ENCODE measurements at regions not wholly inside any gene's neighbourhood (a gene's known extent, or its start where the extent isn't known, plus 50 kb on each side); places are given as distances from the start of the nearest gene placed in this dataset.
"Not testable (repeated sequence)": the region's sequence is repeated elsewhere in the genome, so short reads cannot be mapped to it uniquely, and the experiment has no call there.

DNA sequence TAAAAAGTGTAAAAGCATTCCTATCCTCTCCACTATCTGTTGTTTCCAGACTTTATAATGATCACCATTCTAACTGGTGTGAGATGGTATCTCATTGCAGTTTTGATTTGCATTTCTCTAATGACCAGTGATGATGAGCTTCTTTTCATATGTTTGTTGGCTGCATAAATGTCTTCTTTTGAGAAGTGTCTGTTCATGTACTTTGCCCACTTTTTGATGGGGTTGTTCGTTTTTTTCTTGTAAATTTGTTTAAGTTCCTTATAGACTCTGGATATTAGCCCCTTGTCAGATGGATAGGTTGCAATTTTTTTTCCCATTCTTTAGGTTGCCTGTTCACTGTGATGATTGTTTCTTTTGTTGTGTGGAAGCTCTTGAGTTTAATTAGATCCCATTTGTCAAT is 199.6 kb upstream of the ETV3 start:
- POLR2A ChIA-PET, CTCF ChIA-PET: not testable (repeated sequence)

DNA sequence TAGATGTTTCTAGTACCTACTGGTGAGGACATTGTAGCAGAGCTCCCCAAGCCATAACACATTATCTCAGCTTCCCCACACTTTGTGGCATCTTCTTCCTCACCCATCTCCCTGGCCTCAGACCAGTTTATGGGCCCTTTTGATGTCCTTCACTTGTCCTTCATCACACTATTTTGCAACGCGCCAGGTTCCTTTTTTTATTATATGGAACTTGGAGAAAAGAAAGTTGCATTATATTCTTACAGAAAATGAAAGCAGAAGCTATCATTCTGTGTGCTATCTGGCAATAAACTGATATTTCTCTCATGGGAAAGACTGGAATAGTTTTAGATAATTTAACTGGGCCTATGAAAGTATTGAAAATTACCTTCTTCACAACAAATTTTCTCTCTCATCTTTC is 196.9 kb upstream of the ETV3 start:
- ChIA-PET CTCF (no interaction called here), POLR2A (no interaction called here)

DNA sequence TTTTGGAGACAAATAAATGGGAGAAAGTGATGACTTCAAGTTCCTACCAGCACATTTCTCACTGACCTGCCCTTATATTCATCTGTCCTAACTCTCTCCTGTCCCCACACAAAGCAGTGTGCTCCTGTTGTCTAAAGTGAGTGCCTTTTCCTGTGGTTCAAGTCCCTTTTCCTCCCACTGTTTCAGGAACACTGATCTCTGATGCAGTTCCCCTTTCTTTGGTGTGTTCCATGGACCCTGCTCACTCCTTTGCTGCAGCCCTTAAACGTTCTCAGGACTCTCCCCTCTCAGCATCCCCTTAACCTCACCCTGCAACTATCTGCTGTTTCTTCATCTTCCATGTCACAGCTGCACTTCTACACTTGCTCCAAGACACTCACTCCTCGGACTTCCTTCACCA is 195.8 kb upstream of the ETV3 start:
- POLR2A ChIA-PET = no interaction called here
- CTCF ChIA-PET = no interaction called here

DNA sequence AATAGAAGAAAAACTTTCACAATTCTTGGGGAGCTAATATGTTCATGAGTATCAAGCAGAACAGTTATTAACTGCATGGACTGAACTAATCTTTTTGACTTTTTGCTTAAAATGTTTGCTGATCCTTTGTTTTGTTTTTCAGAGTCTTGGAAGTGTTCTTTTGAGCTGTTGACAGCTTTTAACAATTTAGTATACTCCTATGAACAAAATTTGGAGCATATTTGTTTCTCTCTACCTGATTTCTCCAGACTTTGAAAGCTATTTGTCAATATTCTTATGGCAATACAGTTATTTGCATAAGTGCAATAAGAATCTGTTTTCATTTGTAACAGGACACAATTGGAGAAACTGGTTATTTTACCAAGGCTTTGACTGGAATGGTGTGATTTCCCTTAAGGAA is 192.0 kb upstream of the ETV3 start:
- POLR2A ChIA-PET, CTCF ChIA-PET: not testable (repeated sequence)

DNA sequence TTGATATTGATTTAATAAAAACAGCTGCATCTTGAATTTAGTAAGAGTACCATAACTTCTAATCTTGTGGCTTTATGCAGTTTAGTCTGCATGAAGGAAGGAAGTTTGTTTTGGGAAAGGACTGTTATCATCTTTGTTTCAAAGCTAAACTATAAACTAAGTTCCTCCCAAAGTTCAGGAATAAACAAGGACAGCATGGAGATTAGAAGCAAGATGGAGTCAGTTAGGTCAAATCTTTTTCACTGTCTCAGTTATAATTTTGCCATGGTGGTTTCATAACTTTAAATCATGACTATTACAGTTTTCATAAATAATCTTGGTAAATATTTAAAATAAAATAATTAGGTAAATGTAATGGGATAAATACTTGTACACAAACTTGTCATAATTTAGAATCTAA is 189.9 kb upstream of the ETV3 start:
- POLR2A ChIA-PET, CTCF ChIA-PET: not testable (repeated sequence)

DNA sequence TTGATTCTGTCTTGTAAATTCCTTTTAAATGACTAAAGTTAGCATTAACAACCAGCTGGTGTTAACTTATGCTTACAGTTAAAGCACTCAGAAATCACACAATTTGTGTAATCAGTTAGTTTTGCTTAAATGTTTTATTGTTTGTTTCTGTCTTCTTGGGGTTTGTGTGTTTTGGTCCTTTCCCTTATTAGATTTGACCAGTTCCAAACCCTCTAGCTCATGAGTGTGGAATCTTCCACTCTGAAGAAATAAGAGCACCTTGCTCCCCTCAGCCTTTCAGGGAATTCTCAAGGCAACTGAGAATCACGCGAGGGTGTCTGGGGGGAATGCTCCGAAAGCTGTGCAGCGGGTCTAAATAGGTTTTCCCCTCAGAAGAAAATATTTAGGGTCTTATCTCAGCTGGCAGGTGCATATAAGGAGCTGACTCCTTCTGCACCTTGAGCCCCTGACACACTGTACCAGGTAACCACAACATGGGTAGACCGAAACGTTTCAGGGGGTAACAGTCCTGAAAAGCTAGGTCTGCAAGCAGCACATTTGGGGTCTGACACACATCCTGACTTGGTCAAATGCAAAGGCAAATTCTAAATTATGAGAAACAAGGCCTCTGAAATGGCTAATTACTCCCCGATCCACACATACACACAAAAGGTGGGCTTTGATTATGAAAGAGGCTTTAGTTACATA is 188.1 kb upstream of the ETV3 start:
- CTCF ChIA-PET = no interaction called here

DNA sequence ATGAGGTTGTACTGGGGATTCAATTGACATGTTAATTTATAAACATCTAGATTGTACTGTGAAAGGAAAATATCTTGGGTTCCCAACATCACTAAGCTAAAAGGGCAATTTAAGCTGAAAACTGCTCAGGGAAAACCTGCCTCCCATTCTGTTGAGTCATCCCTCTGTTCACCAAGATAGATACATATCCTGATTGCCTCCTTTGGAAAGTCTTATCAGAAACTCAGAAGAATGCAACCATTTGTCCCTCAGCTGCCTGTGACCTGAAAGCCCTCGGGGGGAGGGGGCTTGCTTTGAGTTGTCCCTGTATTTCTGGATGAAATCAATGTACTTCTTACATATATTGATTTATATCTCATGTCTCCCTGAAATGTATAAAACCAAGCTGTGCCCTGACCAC is 187.0 kb upstream of the ETV3 start:
- POLR2A ChIA-PET = no interaction called here
- CTCF ChIA-PET = no interaction called here

More for the DNA sequence above, 188.1 kb upstream of the ETV3 start:
- POLR2A ChIA-PET = no interaction called here

DNA sequence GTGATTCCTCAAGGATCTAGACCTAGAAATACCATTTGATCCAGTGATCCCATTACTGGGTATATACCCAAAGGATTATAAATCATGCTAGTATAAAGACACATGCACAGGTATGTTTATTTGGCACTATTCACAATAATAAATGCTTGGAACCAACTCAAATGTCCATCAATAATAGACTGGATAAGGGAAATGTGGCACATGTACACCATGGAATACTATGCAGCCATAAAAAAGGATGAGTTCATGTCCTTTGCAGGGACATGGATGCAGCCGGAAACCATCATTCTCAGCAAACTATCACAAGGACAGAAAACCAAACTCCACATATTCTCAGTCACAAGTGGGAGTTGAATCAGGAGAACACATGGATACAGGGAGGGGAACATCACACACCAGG is 183.8 kb upstream of the ETV3 start:
- CTCF ChIA-PET = not testable (repeated sequence)

DNA sequence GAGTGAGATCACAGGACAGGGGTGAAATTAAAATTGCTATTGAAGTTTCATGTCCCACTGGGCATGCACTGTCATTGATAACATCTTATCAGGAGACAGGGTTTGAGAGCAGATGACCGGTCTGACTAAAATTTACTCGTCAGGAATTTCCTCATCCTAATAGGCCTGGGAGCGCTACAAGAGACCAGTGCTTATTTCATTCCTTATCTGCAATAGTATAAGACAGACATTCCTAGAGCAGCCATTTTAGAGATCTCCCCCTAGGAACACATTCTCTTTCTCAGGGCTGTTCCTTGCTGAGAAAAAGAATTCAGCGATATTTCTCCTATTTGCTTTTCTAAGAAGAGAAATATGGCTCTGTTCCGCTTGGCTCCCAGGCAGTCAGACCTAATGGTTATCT is 181.4 kb upstream of the ETV3 start:
- POLR2A ChIA-PET = no interaction called here
- CTCF ChIA-PET = no interaction called here

More for the DNA sequence above, 183.8 kb upstream of the ETV3 start:
- POLR2A ChIA-PET = not testable (repeated sequence)

DNA sequence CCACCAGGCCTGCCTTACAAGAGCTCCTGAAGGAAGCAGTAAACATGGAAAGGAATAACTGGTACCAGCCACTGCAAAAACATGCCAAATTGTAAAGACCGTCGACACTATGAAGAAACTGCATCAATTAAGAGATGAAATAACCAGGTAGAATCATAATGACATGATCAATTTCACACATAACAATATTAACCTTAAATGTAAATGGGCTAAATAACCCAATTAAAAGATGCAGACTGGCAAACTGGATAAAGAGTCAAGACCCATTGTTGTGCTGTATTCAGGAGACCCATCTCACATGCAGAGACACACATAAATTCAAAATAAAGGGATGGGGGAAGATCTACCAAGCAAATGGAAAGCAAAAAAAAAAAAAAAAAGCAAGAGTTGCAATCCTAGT is 179.0 kb upstream of the ETV3 start:
- CTCF ChIA-PET, POLR2A ChIA-PET: not testable (repeated sequence)

DNA sequence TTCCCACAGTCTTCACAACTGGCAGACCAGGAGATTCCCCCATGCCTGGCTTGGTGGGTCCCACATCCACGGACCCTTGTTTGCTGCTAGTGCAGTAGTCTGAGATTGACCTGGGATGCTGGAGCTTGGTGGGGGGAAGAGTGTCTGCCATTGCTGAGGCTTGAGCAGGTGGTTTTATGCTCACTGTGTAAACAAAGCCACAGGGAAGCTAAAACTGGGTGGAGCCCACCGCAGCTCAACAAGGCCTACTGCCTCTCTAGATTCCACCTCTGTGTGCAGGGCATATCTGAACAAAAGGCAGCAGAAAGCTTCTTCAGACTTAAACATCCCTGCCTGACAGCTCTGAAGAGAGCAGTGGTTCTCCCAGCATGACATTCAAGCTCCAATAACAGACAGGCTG is 177.3 kb upstream of the ETV3 start:
- CTCF ChIA-PET = no interaction called here
- POLR2A ChIA-PET = no interaction called here

DNA sequence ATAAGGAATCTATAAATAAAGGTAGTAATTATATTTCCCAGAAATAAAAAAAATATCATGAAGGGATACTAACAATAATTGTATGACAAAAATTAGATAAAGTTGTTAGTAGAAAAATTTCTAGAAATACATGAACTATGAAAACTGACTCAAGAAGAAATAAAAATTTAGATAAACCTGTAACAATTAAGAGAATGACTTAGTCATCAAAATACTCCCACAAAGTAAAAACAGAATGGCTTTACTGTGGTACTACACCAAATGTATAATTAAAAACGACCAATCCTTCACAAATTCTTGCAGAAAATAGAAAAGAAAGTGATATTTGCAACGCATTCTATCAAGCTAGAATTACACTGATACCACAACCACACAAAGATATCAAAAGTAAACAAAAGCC is 176.2 kb upstream of the ETV3 start:
- ChIA-PET CTCF (no interaction called here), POLR2A (no interaction called here)

DNA sequence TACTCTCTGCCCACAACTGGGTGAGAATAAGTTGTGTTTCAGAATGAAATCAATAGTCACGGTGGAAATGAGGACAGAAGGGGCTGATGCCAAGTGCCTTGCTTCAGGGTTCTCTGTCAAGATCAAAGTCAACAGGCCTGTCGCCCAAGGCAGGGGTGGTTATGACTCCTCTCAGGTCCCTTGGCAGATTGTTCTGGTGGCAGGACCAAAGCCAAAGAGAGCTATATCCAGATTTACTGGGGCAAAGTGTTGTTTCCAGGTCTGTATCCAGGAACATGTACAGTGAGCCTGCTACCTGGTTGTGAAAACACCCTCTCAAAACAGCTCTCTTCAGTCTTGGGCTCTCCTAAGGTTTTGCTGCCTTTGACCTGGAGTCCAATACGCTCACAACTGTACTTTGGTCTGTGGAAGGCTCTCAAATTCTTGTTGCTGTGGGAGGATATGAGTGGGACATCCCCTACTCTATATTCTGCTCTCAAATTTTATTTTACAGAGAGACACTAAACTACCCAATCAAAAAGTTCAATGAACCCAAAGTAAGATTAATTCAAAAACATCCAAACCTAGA is 175.1 kb upstream of the ETV3 start:
- ChIA-PET POLR2A (no interaction called here), CTCF (no interaction called here)

DNA sequence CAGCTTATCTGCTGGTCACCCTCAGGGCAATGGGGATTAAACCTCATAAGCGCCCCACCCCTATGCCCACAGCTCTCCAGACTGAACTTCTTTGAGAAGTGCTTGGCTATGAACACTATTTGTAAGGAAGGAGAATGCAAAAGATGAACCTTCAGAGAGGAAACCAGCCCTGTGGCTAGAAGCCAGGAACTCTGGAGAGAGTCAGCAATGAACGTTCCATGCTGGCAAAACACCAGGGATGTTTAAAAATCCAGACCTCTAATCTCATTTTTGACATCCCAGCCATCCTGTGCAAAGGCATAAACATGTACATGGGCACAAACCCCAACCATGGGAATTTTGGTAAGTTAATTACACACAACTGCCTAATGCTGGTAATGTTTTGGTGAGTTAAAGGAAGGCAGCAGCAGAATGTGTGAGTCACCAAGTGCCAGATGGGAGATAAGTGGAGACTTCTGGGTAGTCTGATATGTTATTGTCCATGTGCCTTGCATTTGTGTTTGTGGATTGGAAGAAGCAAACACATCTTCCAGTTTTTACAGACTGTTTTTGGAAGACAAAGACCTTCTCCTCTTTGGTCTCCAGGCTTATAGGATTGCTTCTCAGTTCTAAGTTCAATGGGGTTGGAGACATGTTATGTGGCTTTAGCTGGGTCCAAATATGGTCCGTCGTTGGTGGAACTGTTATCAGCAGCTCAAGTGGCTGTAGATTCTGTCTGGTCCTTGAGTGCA is 174.1 kb upstream of the ETV3 start:
- CTCF ChIA-PET = no interaction called here
- POLR2A ChIA-PET = no interaction called here

DNA sequence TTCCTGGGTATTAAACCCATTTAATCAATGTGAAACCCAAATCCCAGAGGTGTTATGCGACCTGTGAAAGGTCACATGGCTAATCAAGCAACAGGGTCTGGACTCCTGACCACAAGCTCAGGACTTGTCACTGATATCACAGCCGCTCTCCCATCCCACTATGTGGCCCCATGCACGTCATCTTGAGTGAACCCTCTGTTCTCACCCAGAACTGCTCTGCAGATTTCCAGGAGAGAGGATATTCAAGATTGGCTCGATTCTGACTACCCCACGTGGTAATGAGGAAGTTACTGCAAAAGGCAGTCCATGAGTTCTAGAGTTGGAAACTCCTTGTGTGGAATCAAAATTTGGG is 173.5 kb upstream of the ETV3 start:
- ChIA-PET POLR2A (no interaction called here), CTCF (no interaction called here)

DNA sequence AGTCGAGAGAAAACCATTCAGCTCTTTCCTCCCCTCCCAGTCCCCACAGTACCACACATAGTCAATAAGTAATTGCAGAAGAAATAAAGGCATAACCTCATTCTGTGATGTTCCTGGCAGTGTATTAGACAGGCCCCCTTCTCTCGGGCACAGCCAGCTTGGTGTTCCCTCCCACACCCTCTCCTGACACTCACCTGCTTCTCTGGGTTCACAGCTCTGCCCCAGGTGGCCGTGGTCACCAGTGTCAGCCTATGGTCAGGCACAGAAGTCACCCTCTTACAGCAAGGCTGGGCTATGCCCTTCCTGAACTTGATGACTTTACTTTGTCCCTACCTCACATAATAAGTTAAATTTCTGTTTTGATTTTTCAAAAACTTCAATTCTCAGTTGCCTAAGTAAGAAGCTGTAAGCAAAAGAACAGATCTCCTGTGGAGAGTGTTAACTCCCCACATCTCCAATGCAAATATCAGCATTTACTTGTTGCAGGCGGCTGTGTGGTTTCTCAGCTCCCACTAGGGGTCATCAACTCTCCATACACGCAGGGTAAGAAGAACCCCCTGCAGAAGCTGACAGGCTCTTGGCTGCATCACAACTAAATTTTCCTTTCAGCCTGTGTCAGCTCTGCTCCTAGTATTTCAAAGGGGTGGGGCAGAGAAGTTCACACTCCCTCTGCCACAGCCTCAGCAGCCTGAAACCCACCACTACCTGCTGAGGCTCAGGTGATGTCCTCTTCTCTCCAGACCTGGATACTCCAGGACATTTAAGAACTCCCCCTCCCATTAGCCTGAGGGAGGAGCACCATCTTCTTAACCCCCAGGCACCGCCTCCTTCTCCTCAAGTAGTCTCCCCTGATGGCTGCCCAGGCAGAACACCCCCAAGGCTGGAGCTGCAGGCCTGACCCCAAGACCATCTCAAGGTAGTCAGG is 172.9 kb upstream of the ETV3 start:
- POLR2A ChIA-PET, CTCF ChIA-PET: not testable (repeated sequence)

DNA sequence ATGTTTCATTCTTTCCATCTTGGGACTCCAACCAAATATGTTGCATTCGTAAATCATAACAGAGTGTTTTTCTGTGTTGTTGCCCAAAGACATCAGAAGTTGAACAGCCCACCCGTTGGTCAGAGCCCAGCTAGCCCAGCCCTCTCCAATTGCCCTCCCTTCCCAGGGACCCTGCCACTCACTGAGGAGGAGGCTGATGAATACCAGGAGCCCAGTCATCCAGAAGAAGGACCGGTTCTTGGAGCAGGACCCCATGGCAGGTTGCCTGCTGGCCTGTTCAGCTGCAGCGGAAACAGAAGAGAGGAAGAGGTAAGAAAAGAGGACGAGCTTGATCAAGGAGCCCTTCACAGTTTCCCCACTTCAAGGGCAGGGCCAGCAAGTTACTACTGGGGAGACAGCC is 172.2 kb upstream of the ETV3 start:
- CTCF ChIA-PET = no interaction called here

DNA sequence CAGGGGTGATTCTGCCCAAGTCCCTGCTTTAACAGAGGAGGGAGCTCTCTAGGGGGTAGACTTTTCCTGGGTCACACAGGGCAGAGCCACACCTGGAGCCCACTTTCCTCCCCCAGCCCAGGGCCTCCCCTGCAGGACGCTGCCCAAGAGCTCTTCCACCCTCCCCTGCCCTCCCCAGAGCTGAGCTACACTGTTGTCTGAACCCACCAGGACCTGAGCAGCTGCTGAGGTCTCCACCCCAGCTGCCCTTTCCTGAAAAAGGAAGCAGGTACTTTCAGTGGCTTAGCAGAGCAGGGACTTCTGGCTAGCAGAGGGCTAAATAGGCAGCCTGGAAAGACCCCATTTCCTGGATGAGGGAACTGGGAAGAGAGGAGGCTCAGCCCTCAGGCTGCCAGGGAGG is 169.3 kb upstream of the ETV3 start:
- CTCF ChIA-PET = no interaction called here

More for the DNA sequence above, 172.2 kb upstream of the ETV3 start:
- POLR2A ChIA-PET = no interaction called here

DNA sequence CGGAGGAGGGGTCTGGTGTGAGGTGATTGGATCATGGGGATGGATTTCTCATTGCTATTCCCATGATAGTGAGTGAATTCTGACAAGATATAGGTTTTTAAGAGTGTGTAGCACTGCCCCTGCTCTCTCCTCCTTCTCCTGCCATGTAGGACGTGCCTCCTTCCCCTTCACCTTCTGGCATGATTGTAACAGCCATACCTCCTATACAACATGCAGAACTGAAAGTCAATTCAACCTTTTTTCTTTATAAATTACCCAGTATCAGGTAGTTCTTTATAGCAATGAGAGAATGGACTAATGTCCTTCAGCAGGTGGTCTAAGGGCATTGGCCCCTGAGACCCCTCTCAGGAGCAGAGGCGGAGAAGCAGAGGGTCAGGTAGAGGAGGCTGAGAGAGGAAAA is 168.7 kb upstream of the ETV3 start:
- ChIA-PET POLR2A (no interaction called here), CTCF (no interaction called here)

More for the DNA sequence above, 169.3 kb upstream of the ETV3 start:
- POLR2A ChIA-PET = no interaction called here

DNA sequence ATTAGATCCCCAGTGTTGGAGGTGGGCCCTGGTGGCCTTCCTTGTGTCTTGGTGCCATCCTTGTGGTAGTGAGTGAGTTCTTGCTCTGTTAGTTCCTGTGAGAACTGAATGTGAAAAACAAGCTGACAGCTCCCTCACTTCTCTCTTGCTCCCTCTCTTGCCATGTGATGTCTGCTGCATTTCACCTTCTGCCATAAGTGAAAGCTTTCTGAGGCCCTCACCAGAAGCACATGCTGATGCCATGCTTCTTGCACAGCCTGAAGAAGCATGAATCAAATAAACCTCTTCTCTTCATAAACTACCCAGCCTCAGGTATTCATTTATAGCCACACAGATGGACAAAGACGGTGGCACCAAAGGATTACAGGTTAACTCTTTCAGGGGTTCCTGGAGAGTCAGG is 166.1 kb upstream of the ETV3 start:
- ChIA-PET CTCF (no interaction called here), POLR2A (no interaction called here)

DNA sequence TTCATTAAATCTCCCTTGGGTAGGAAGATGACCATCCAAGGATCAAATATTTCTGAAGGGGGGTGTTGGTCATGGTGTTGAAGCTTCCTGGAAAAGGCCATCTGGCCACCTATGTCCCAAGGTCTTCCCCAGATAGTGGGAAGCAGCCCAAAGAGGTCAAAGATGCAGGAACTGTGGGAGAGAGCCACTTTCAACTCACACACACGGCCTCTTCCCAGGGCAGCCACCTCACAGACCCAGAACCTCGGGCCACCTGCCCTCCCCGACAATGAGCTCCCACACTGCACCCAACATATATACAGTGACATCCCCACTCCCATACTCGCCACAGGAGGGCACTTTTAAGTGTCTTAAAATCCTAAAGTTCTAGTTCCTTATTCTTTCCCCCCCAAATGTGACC is 164.5 kb upstream of the ETV3 start:
- ChIA-PET CTCF (no interaction called here), POLR2A (no interaction called here)
